Daoy (cell line): ENCODE measurements at regions not wholly inside any gene's neighbourhood (a gene's known extent, or its start where the extent isn't known, plus 50 kb on each side); places are given as distances from the start of the nearest gene placed in this dataset.

Experiments
- DNase-seq: peaks from one replicate; pipeline ENCODE4 v3.0.0-alpha.2; 2015; ENCODE audit warnings: low read depth

DNA sequence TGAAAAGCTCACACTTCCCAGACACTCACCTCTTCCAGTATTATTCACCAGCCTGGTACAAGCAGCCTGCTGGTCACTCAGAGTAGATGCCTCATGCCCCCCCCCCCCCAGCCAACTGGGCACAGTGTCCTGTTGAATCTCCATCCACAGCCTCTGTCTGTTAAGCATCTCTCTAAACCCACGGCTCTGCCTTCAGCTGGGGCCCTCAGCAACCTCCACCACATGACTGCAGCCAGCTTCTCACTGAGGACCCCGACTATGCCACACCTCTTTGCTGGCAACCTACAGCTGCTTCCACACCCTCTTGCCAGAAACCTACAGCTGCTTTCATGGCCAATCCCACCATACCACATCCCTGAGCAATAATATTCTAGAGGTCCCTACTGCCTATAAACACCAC is 113.1 kb downstream of the RHOU start:
- no peak for DNase-seq

- DNase-seq = no peak
These were observed 113.8 kb downstream of the RHOU start for GRCh38 chr1:228849011-228849541.

DNA sequence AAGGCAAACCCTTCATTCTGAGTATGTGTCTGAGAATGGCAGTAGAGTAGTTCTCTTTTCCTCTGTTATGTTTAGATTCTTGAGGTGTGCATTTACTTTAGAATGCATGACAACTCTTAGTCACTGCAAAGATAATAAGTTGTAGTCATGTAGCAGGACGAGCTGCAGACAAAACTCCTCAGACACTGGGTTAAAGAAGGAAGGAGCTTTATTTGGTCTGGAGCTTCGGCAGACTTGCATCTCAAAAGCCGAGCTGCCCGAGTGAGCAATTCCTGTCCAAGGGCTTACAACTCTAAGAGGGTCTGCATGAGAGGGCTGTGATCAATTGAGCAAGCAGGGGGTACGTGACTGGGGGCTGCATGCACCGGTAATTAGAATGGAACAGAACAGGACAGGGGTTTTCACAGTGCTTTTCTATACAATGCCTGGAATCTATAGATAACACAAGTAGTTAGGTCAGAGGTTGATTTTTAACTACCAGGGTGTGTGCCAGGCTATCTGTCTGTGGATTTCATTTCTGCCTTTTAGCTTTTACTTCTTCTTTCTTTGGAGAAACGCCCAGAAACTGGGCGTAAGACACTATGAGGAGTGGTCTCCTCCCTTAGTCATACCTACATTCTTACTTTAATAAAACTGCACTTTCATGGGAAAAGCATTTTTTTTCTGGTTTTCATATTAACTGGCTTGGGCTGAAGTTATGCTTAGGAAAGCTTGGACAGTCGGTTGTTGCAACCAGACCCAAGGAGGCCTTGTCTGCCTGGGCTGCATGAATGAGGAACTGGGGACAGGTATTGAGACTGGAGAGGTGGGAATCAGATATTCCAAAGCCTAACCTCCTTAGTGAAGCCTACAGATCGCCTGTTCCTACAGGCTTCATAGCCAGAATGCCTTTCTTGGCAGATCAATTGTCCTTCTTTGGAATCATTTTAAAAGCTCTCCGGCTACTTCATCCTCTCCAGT is 115.1 kb downstream of the RHOU start:
- DNase-seq = no peak

- no peak for DNase-seq
These were observed 115.9 kb downstream of the RHOU start for GRCh38 chr1:228851193-228851592.

DNA sequence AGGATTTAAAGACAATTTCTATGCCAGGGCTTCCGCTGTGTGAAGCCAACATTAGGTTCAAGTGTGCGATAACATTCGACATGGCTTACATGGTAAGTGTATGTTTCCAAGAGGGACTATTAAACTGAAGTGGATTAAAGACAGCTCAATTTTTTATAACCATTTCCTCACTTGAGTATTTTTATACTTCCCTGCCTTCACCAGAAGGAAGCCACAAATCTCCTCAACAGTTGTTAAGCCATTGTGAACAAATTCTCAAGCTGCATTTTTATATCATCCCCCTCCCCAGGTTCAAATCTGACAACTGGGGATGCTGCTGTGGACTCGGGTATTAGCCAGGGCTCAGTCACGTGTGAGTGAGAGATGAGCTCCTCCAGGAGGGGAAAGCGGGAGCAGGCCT is 116.3 kb downstream of the RHOU start:
- no peak for DNase-seq

GRCh38 chr1:228852024-228852423 is 116.7 kb downstream of the RHOU start:
- DNase-seq = no peak

DNA sequence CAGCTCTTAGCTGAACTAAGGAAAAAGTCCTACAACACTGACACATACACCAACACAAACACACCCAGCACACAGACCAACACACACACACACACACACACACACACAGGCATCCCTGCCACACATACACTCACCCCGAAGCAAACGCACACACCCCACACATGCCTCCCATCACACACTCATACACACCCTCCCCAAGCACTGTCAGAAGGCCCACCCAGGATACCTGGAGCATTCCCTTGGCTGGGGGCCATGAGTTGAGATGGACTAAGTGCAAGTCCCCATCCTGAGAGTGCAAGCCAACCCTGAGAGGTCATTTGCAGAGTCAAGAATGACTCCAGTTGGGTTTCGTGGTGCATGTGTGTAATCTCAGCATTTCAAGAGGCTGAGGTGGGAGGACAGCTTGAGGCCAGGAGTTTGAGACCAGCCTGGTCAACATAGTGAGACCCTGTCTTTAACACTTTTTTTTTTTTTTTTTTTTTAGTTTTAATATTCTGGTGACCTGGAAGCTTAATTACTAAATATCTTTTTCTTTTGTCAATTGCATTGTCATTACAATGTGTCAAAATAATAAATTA is 117.3 kb downstream of the RHOU start:
- no peak for DNase-seq

- no peak for DNase-seq
These were observed 117.9 kb downstream of the RHOU start for GRCh38 chr1:228853191-228853590.

DNA sequence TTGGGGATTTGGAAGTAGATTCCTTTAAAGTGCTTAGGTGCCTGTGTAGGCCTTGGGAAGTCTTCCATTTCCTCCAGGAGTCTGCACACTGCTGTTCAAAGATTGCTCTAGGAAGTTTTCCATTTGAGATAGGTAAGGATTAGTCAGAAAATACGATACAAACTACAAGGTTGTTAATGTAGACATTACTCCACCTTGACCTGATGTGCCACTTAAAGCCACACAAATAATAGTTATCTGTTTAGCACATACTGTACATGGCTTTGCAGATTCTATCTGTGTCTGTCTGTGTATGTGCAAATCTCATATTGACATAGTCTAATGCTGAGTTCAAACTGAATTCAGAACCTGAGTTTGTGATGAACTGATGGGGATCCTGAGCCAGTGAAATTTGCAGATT is 118.4 kb downstream of the RHOU start:
- no peak for DNase-seq

DNA sequence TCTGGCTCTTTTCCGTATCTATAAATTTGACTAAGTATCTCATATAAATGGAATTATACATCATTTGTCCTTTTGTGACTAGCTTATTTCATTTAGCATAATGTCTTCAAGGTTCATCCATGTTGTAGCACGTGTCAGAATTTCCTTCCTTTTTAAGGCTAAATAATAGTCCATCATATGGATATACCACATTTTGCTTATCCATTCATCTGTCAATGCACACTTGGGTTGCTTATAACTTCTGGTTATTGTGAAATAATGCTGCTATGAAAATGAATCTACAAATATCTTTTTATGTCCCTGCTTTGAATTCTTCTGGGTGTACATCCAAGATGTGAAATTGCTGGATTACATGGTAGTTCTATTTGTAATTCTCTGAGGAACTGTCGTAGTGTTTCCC is 119.6 kb downstream of the RHOU start:
- DNase-seq = no peak

GRCh38 chr1:228857611-228858010 is 122.3 kb downstream of the RHOU start:
- DNase-seq = no peak

GRCh38 chr1:228860911-228861831 is 125.9 kb downstream of the RHOU start:
- DNase-seq = peak; percentile 87

DNA sequence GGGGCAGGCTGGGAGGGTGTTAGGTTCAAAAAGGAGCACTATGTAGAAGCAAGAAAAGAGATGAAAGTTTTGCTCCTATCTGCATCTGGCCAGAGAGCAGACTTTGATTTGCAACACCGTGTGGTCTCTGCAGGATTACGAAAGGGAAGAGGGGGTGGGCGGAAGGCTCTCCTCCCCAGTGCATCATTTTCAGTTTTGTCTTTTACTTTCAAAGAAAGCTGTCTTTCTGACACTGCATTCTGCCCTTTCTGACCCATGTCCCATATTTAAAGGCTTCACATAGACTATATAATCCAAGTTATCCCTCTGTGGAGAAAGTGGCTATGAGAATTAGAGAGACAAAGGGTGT is 126.5 kb downstream of the RHOU start:
- no peak for DNase-seq

GRCh38 chr1:228862542-228863505 is 127.5 kb downstream of the RHOU start:
- DNase-seq = no peak

GRCh38 chr1:228863776-228864175 is 128.5 kb downstream of the RHOU start:
- DNase-seq = no peak

DNA sequence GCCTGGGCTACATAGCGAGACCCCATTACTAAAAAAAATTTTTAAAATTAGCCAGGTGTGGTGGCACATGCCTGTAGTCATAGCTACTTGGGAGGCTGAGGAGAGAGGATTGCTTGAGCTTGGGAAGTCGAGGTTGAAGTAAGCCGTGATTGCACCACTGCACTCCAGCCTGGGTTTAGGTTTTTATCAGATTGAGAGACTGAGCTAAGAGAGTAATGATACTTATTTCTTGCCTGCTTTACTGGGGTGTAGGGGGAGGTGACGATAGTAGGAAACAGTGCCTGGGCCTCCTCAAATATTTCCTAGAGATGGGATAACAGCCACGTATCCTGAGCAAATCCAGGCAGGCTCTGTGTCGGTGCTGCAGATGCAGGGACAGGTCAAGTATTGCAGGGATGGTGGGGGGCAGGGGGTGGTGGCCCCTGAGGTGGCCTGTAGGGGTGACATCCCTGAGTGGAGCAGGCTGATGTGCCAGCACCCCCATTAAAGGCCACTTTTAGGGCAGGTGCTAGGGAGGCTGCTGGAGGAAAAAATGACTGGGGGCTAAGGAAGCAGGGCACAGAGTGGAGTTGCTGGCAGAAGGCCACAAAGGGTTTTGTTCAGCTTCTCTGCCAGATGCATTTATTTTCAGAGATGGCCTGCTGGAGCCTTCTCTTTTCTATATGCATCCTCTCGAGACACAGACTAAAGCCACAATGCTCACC is 130.5 kb downstream of the RHOU start:
- no peak for DNase-seq

DNA sequence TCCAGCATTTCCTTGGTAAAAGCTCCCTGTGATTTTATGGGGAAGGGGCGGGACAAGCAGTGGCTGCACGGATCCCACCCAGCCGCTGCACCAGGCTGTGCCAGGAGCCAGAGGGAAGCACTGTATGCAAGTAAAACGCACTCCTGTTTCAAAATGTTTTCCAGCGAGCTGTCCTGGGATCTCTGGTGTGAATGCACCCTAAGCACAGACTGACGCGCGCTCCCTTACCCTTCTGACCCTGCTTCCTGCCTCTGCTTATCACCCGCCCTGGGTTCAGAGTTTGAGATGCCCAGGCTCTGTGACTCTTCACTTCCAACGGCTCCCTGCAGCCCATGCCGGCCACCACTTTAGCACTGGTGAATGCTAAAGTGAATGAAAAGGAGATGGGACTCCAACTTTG is 131.2 kb downstream of the RHOU start:
- no peak for DNase-seq

- peak; percentile 56 for DNase-seq
These were observed 132.1 kb downstream of the RHOU start for GRCh38 chr1:228867108-228867950.
